ENCODE measurements at regions not wholly inside any gene's neighbourhood (a gene's known extent, or its start where the extent isn't known, plus 50 kb on each side); places are given as distances from the start of the nearest gene placed in this dataset.
"Not testable (repeated sequence)": the region's sequence is repeated elsewhere in the genome, so short reads cannot be mapped to it uniquely, and the experiment has no call there.

GRCh38 chr6:67952948-67953347 is 682.1 kb upstream of the ADGRB3 start:
- Mint-ChIP-seq H3K27ac (no peak overlapping the region), H3K36me3 (ENCODE audit: low read depth) (peaks cover 7% of the 10 kb centered on the region)

GRCh38 chr6:67952121-67952520 is 683.0 kb upstream of the ADGRB3 start:
- Mint-ChIP-seq H3K27me3 (ENCODE audit: low read depth) (no peaks in the 10 kb centered on the region), H3K4me1 (no peaks in the 10 kb centered on the region)
- no peak for TF ChIP-seq CTCF (IDR thresholded peaks at IDR 0.05; ENCODE audit: unreplicated experiment in 3 of 3)

More at GRCh38 chr6:67952948-67953347, 682.1 kb upstream of the ADGRB3 start:
- Mint-ChIP-seq H3K4me3 (no peak overlapping the region), H3K27me3 (ENCODE audit: low read depth) (no peaks in the 10 kb centered on the region), H3K4me1 (no peaks in the 10 kb centered on the region), H3K9me3 (peaks cover 18% of the 10 kb centered on the region)
- no peak for TF ChIP-seq CTCF (IDR thresholded peaks at IDR 0.05; ENCODE audit: unreplicated experiment in 3 of 3)

GRCh38 chr6:67947762-67948161 is 687.3 kb upstream of the ADGRB3 start:
- not testable (repeated sequence) for H3K9me3 Mint-ChIP-seq; H3K36me3 Mint-ChIP-seq (ENCODE audit: low read depth); H3K27me3 Mint-ChIP-seq (ENCODE audit: low read depth); H3K4me3 Mint-ChIP-seq; H3K4me1 Mint-ChIP-seq; H3K27ac Mint-ChIP-seq

More at GRCh38 chr6:67952121-67952520, 683.0 kb upstream of the ADGRB3 start:
- H3K27ac Mint-ChIP-seq, result no peak overlapping the region
- H3K4me3 Mint-ChIP-seq, result no peak overlapping the region
- peaks cover 7% of the 10 kb centered on the region for H3K36me3 Mint-ChIP-seq (ENCODE audit: low read depth)
- H3K9me3 Mint-ChIP-seq, result peaks cover 14% of the 10 kb centered on the region

- no peaks in the 10 kb centered on the region for H3K4me1 Mint-ChIP-seq
- H3K27ac Mint-ChIP-seq, result no peak overlapping the region
- TF ChIP-seq CTCF (IDR thresholded peaks at IDR 0.05; ENCODE audit: unreplicated experiment in 3 of 3), result no peak
- H3K36me3 Mint-ChIP-seq (ENCODE audit: low read depth), result no peaks in the 10 kb centered on the region
- no peaks in the 10 kb centered on the region for H3K9me3 Mint-ChIP-seq
- no peak overlapping the region for H3K4me3 Mint-ChIP-seq
- no peaks in the 10 kb centered on the region for H3K27me3 Mint-ChIP-seq (ENCODE audit: low read depth)
Measured at GRCh38 chr6:67935976-67936477, 699.1 kb upstream of the ADGRB3 start.

- H3K36me3 Mint-ChIP-seq (ENCODE audit: low read depth), result no peaks in the 10 kb centered on the region
- H3K27ac Mint-ChIP-seq, result no peak overlapping the region
- no peak overlapping the region for H3K4me3 Mint-ChIP-seq
- no peaks in the 10 kb centered on the region for H3K27me3 Mint-ChIP-seq (ENCODE audit: low read depth)
- TF ChIP-seq CTCF (IDR thresholded peaks at IDR 0.05; ENCODE audit: unreplicated experiment in 3 of 3), result no peak
- H3K9me3 Mint-ChIP-seq, result peaks cover 3% of the 10 kb centered on the region
- H3K4me1 Mint-ChIP-seq, result no peaks in the 10 kb centered on the region
Measured at GRCh38 chr6:67933278-67933677, 701.8 kb upstream of the ADGRB3 start.

- not testable (repeated sequence) for H3K27me3 Mint-ChIP-seq (ENCODE audit: low read depth); H3K36me3 Mint-ChIP-seq (ENCODE audit: low read depth); H3K4me1 Mint-ChIP-seq; H3K4me3 Mint-ChIP-seq; H3K9me3 Mint-ChIP-seq; H3K27ac Mint-ChIP-seq
Measured at GRCh38 chr6:67922588-67922987, 712.5 kb upstream of the ADGRB3 start.

GRCh38 chr6:67920040-67920439 is 715.0 kb upstream of the ADGRB3 start:
- not testable (repeated sequence) for H3K36me3 Mint-ChIP-seq (ENCODE audit: low read depth); H3K9me3 Mint-ChIP-seq; H3K27ac Mint-ChIP-seq; H3K4me3 Mint-ChIP-seq; H3K27me3 Mint-ChIP-seq (ENCODE audit: low read depth); H3K4me1 Mint-ChIP-seq

Data from nephron (organoid).